ENCODE measurements at regions not wholly inside any gene's neighbourhood (a gene's known extent, or its start where the extent isn't known, plus 50 kb on each side); places are given as distances from the start of the nearest gene placed in this dataset.

- TF ChIP-seq EZH2phosphoT487 (IDR thresholded peaks at IDR 0.05; ENCODE audit: insufficient read depth, low read depth) = no peak
- TF ChIP-seq EZH2 (IDR thresholded peaks at IDR 0.05; ENCODE audit: insufficient read depth, poor library complexity, severe bottlenecking) = no peak
Measured at GRCh38 chr15:93330912-93331544, 242.0 kb upstream of the RGMA start.
